HL-60 (cell line): ENCODE measurements at regions not wholly inside any gene's neighbourhood (a gene's known extent, or its start where the extent isn't known, plus 50 kb on each side); places are given as distances from the start of the nearest gene placed in this dataset.
A peak's percentile ranks its signal among the peaks of the same experiment; 100 is the strongest.

Source experiments
- DNase-seq, 2 experiments: peaks; one replicate each; pipeline ENCODE4 v3.0.0-alpha.2; 2010 to 2020; ENCODE audit warnings: low read depth in 1 of 2, low spot score in 1 of 2
- H3K27ac ChIP-seq: fragments of 250-450 bp; sonication (Bioruptor Pico); replicated peaks from 2 replicates; pipeline ENCODE4 v1.5.1; 2020; ENCODE audit warnings: mild to moderate bottlenecking, moderate library complexity
- H3K27me3 ChIP-seq: fragments of 250-450 bp; sonication (Bioruptor Pico); 2 replicates; pipeline ENCODE4 v1.5.1; 2021; ENCODE audit warnings: mild to moderate bottlenecking, moderate library complexity; ENCODE audit not compliant: insufficient read depth, poor library complexity, severe bottlenecking
- H3K4me3 ChIP-seq: replicated peaks from 2 replicates; pipeline ENCODE4 v1.5.1; 2011; ENCODE audit warnings: mild to moderate bottlenecking, control low read depth, low read length; ENCODE audit not compliant: insufficient read depth
- CTCF ChIP-seq: IDR thresholded peaks from one replicate; pipeline ENCODE4 v1.5.1; 2011; ENCODE audit warnings: low read length, control low read depth, inconsistent platforms; ENCODE audit not compliant: insufficient read depth
- GABPA ChIP-seq: IDR thresholded peaks from 2 replicates; pipeline ENCODE4 v1.6.1; 2012; ENCODE audit warnings: low read depth
- POLR2AphosphoS5 ChIP-seq: IDR thresholded peaks from 2 replicates; pipeline ENCODE4 v1.6.1; 2012; ENCODE audit warnings: low read depth
- REST ChIP-seq: IDR thresholded peaks from 2 replicates; pipeline ENCODE4 v1.6.1; 2012; ENCODE audit warnings: low read depth; ENCODE audit not compliant: insufficient replicate concordance
- SPI1 ChIP-seq: IDR thresholded peaks from 2 replicates; pipeline ENCODE4 v1.6.1; 2012; ENCODE audit warnings: low read depth, mild to moderate bottlenecking, borderline replicate concordance

- TF ChIP-seq SPI1, result peak; percentile 12; the same call in 1 of the 2 replicates
- TF ChIP-seq GABPA, result no peak
- no peak for DNase-seq
- Histone ChIP-seq H3K27ac (no peak overlapping the region), H3K27me3 (no peaks in the 10 kb centered on the region), H3K4me3 (no peak overlapping the region)
Measured at GRCh38 chr17:14454746-14455145, 153.9 kb downstream of the HS3ST3B1 start.

- TF ChIP-seq CTCF (no peak), POLR2AphosphoS5 (no peak), GABPA (no peak), SPI1 (no peak), REST (no peak)
- DNase-seq, result no peak
Measured at GRCh38 chr17:14452856-14453255, 152.0 kb downstream of the HS3ST3B1 start.

GRCh38 chr17:14451729-14452191, 150.9 kb downstream of the HS3ST3B1 start:
- TF ChIP-seq CTCF (no peak), SPI1 (no peak), POLR2AphosphoS5 (no peak), REST (no peak), GABPA (no peak)
- Histone ChIP-seq H3K4me3 (no peak overlapping the region), H3K27ac (no peak overlapping the region), H3K27me3 (no peaks in the 10 kb centered on the region)
- DNase-seq, result no peak

More at GRCh38 chr17:14452856-14453255, 152.0 kb downstream of the HS3ST3B1 start:
- Histone ChIP-seq H3K27ac (no peak overlapping the region), H3K4me3 (no peak overlapping the region), H3K27me3 (no peaks in the 10 kb centered on the region)

GRCh38 chr17:14448818-14449217, 147.9 kb downstream of the HS3ST3B1 start:
- Histone ChIP-seq H3K27ac (no peak overlapping the region), H3K27me3 (no peaks in the 10 kb centered on the region), H3K4me3 (no peak overlapping the region)
- no peak for TF ChIP-seq CTCF
- no peak for TF ChIP-seq GABPA
- no peak for TF ChIP-seq SPI1
- TF ChIP-seq REST, result no peak
- TF ChIP-seq POLR2AphosphoS5, result no peak
- no peak for DNase-seq
